ENCODE measurements at regions not wholly inside any gene's neighbourhood (a gene's known extent, or its start where the extent isn't known, plus 50 kb on each side); places are given as distances from the start of the nearest gene placed in this dataset.
"Not testable (repeated sequence)": the region's sequence is repeated elsewhere in the genome, so short reads cannot be mapped to it uniquely, and the experiment has no call there.

DNA sequence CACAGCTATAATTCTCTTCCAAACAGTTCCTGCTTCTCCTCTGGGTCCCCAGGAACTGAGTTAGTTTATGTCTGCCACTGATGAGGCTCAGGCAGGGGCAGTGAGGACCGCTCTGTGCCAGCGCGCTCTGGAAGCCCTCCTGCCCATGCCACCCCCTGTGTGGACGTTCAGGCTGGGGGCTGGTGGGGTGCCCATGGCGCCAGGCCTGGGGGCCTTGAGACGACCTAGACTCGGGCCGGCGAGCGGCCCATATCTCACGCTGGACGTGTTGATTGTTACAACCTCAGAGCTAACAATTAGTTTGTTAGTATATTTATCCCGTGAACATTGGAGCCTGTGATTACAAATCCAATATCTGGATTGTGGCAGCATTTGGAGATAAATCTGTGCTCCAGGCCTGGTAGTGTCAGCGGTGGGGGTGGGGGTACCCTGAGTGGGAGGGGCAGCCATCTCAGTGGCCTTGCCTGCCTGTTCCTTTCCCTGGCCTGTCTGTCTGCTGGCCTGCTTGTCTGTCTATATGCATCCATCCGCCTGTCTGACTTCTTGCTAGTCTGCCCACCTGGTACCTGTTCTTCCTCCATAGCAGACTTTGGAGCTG is 256.5 kb upstream of the MVB12B start:
- FAIRE-seq, result no peak

DNA sequence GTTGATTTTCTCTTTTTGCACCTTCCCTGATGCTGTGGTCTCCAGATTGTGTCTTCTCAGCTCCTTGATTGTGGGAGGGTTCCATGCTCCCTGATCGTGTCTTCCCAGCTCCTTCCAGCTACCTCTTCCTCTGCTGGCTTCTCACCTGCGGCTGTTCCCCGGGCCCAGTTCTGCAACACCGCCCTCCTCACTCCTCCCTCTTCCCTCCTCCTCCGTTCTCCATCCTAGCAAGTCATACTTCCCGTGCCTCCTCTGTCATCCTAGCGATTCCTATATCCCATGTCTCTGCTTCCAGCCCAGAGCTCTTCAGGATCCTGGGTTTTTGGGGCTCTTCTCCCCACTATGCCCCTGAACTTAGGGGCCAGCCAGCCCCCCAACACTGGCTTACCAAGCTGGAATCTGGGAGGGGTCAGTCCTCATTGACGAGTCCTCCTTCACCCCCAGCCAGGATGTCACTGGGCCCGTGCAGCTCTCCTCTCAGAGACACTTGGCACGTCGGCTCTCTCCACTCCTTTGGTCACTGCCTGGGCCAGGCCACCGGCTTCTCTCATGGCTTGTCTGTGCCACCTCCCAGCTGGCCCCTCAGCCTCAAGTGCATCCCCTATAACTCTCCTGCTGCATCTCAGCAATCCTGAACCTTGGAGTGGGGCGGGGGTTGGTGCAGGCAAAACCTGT is 255.4 kb upstream of the MVB12B start:
- DNase-seq (ENCODE audit: insufficient read length, low spot score) (no peak), FAIRE-seq (no peak)
- TF ChIP-seq, protein P1, sequence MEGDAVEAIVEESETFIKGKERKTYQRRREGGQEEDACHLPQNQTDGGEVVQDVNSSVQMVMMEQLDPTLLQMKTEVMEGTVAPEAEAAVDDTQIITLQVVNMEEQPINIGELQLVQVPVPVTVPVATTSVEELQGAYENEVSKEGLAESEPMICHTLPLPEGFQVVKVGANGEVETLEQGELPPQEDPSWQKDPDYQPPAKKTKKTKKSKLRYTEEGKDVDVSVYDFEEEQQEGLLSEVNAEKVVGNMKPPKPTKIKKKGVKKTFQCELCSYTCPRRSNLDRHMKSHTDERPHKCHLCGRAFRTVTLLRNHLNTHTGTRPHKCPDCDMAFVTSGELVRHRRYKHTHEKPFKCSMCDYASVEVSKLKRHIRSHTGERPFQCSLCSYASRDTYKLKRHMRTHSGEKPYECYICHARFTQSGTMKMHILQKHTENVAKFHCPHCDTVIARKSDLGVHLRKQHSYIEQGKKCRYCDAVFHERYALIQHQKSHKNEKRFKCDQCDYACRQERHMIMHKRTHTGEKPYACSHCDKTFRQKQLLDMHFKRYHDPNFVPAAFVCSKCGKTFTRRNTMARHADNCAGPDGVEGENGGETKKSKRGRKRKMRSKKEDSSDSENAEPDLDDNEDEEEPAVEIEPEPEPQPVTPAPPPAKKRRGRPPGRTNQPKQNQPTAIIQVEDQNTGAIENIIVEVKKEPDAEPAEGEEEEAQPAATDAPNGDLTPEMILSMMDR (IDR thresholded peaks at IDR 0.05; ENCODE audit: insufficient read depth, missing control alignments), result no peak

More for the DNA sequence above, 256.5 kb upstream of the MVB12B start:
- no peak for DNase-seq (ENCODE audit: insufficient read length, low spot score)
- TF ChIP-seq, protein P1 (IDR thresholded peaks at IDR 0.05; ENCODE audit: insufficient read depth, missing control alignments), result no peak

DNA sequence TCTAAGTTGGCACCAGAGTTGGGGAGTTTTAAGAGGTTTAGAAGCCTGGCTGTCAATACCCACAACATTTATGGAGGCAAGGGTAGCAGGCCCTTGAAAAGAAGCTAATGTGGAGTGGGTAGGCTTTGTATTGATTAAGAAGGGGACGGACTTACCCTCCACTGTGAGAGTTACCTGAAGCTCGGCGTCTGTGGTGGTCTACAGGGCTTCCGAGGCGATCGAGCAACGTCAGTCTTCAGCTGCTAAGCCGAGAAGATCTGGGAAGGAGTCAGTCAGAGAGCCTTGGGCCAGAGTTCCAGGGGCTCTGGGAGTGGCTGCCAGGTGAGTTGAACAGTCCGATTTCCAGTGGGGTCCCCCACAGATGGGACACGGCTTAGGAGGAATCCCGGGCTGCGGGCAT is 249.0 kb upstream of the MVB12B start:
- DNase-seq (ENCODE audit: insufficient read length, low spot score); FAIRE-seq: not testable (repeated sequence)

DNA sequence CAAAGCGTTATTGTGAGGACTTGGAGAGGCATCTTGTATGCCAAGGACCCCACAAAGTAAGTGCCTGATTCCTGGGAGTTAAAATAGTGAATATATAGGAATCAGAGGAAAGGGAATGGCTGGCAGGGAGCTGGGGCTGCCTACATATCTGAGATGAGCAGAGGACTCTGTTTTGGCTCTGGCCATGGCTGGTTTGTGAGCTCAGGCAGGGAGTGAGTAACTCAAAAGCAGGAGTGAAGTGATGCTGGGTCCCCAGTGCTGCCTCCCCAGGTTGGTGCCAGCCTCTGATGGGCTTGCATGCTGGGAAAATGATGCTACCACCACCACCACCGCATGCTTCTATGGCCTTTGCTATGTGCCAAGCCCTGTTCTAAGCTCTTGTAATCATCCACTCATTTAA is 246.0 kb upstream of the MVB12B start:
- TF ChIP-seq, protein P1 (IDR thresholded peaks at IDR 0.05; ENCODE audit: insufficient read depth, missing control alignments), result no peak
- FAIRE-seq, result no peak

DNA sequence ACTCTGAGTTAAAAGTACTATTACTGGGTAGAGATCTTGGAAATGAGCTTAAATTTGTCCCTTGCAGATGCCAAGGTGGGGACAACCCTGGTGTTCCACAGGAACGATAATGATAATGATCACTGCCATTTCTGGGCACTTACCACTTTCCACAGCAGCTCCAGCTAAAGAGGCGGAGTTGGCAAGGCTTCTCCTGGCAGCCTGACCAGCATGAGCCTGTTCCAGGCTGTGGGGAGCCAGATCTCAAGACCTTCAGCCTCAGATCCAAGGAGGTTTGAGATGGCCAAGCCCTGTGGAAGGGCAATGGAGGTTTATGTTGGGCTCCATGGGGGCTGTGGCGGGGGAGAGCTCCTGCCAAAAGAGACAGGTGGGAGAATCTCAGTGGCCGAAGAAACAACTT is 244.9 kb upstream of the MVB12B start:
- TF ChIP-seq, protein P1 (IDR thresholded peaks at IDR 0.05; ENCODE audit: insufficient read depth, missing control alignments), result no peak
- DNase-seq (ENCODE audit: insufficient read length, low spot score), result no peak
- FAIRE-seq, result no peak

More for the DNA sequence above, 246.0 kb upstream of the MVB12B start:
- no peak for DNase-seq (ENCODE audit: insufficient read length, low spot score)

DNA sequence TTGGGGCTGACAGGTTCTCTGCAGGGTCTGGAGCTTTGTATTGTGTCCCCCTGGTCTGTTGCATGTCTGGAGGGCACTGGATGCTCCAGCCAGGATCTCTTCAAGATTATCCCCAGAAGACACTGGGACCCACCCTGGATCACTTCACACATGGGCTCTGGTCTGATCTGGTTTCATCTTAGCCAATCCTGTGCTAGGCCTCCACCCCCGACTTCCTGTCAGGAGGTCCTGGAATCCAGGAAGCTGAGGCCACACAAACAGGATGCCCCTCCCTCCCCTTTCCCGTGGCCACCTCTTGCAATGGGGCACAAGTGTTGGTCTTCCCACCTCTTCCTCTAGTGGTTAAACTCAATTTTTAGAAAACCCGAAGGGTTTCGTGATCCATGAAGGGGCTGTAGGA is 242.6 kb upstream of the MVB12B start:
- TF ChIP-seq, protein P1 (IDR thresholded peaks at IDR 0.05; ENCODE audit: insufficient read depth, missing control alignments), result no peak
- FAIRE-seq (no peak), DNase-seq (ENCODE audit: insufficient read length, low spot score) (no peak)

DNA sequence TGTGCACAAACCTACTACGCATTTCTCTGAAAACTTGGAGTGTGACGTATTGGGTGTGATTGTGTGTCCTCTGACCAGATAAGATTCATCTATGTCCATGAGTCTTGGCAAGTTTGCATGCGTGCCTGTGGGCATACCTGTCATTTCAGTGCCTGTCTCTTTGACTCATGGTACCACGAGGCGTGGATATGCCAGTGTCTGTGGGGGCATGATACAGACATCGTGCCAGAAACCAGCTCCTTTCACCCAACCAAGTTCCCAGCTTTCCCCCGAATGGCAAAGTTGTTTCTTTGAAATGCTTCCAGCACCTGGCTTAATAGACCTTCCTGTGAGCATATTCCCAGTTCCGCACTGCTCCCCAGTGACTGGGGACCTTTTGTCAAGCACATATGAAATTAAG is 241.9 kb upstream of the MVB12B start:
- TF ChIP-seq, protein P1 (IDR thresholded peaks at IDR 0.05; ENCODE audit: insufficient read depth, missing control alignments), result no peak
- FAIRE-seq, result no peak

More for the DNA sequence above, 241.9 kb upstream of the MVB12B start:
- DNase-seq (ENCODE audit: insufficient read length, low spot score), result no peak

Measured in D721Med (cell line).